ENCODE measurements at regions not wholly inside any gene's neighbourhood (a gene's known extent, or its start where the extent isn't known, plus 50 kb on each side); places are given as distances from the start of the nearest gene placed in this dataset.

- CTCF ChIA-PET = interaction anchor here (0.8 to 1.8 kb wide), 4 partner anchors 15 to 662 kb away, joined by 3 to 11 read pairs (median 6); no protein-coding TSS in a partner anchor
- DNase-seq (ENCODE audit: low read depth, low spot score) (no peak), ATAC-seq (no peak), FAIRE-seq (no peak)
- Histone ChIP-seq H3K9ac (ENCODE audit: control insufficient read depth, insufficient read depth, low read length) (no peak overlapping the region), H3K4me3 (no peak overlapping the region), H3K4me2 (ENCODE audit: control insufficient read depth, insufficient read depth) (no peak overlapping the region), H4K20me1 (ENCODE audit: control insufficient read depth, insufficient read depth) (no peaks in the 10 kb centered on the region), H3K79me2 (ENCODE audit: control insufficient read depth, insufficient read depth, low read length) (no peaks in the 10 kb centered on the region), H3K27me3 (replicated peaks in 1 of 2; ENCODE audit: control insufficient read depth in 2 of 2, insufficient read depth in 2 of 2, low read length in 1 of 2) (no peaks in the 10 kb centered on the region), H3K36me3 (ENCODE audit: control insufficient read depth in 2 of 2, insufficient read depth in 2 of 2, low read length in 1 of 2) (no peaks in the 10 kb centered on the region), H3K4me1 (ENCODE audit: control insufficient read depth, insufficient read depth, low read length) (peaks cover 54% of the 10 kb centered on the region), H3K27ac (ENCODE audit: control insufficient read depth, insufficient read depth) (no peak overlapping the region), H3K9me3 (replicated peaks; ENCODE audit: control insufficient read depth, insufficient read depth, low read length) (no peaks in the 10 kb centered on the region; the same call in 2 of the 3 replicates), H2AFZ (ENCODE audit: control insufficient read depth, low read depth, low read length) (no peak overlapping the region)
- BruUV-seq (replicated peaks) = no TSS peak
- in situ Hi-C loops (cut with MboI) (no loop called here), intact Hi-C loops (cut with micrococcal nuclease; ENCODE audit: unreplicated experiment) (loop anchor here (2.0 to 5.0 kb wide), 2 partner anchors 139 to 212 kb away; no protein-coding TSS in a partner anchor)
- 76% methylated on average over 3 of the region's 3 CpGs for WGBS (ENCODE audit: insufficient coverage, insufficient replicate concordance, low lambda C conversion rate, missing lambda C conversion rate)
- SMC1A ChIA-PET (ENCODE audit: uncharacterized antibody, unreplicated experiment) = interaction anchor here (0.8 to 2.0 kb wide), 17 partner anchors 8 to 662 kb away, joined by 3 to 16 read pairs (median 4); no protein-coding TSS in a partner anchor
- POLR2A ChIA-PET = interaction anchor here (0.7 to 2.1 kb wide), 3 partner anchors 11 to 197 kb away, joined by 3 to 6 read pairs (median 3); no protein-coding TSS in a partner anchor
- RAD21 ChIA-PET (ENCODE audit: unreplicated experiment) = interaction anchor here (0.7 to 1.9 kb wide), 4 partner anchors 14 to 213 kb away, joined by 3 to 7 read pairs (median 4); no protein-coding TSS in a partner anchor
- no peak for TF ChIP-seq SMC3 (IDR thresholded peaks at IDR 0.05; ENCODE audit: borderline replicate concordance, low read length)
- no peak for TF ChIP-seq CEBPB (IDR thresholded peaks at IDR 0.05; ENCODE audit: borderline replicate concordance in 1 of 2, low read depth in 2 of 2, low read length in 2 of 2)
- TF ChIP-seq MTA2 (IDR thresholded peaks at IDR 0.05; ENCODE audit: low read depth) = no peak
- no peak for TF ChIP-seq EGR1 (IDR thresholded peaks at IDR 0.05; ENCODE audit: borderline replicate concordance in 1 of 2, low read depth in 2 of 2, low read length in 2 of 2)
- TF ChIP-seq POU2F2 (IDR thresholded peaks at IDR 0.05; ENCODE audit: borderline replicate concordance, low read depth, low read length) = no peak
- no peak for TF ChIP-seq NKRF (conservative IDR thresholded peaks at IDR 0.05)
- no peak for TF ChIP-seq YBX1 (IDR thresholded peaks at IDR 0.05)
- TF ChIP-seq ZSCAN29 (IDR thresholded peaks at IDR 0.05) = no peak
- TF ChIP-seq GATAD2B (conservative IDR thresholded peaks at IDR 0.05; ENCODE audit: low read depth) = no peak
- no peak for TF ChIP-seq ZNF687 (IDR thresholded peaks at IDR 0.05)
- TF ChIP-seq BHLHE40 (IDR thresholded peaks at IDR 0.05; ENCODE audit: borderline replicate concordance in 1 of 2, low read depth in 2 of 2, low read length in 1 of 2) = no peak
- no peak for TF ChIP-seq HDAC2 (IDR thresholded peaks at IDR 0.05)
- no peak for TF ChIP-seq EP300 (IDR thresholded peaks at IDR 0.05; ENCODE audit: borderline replicate concordance in 1 of 2, control insufficient read depth in 1 of 2, low read depth in 2 of 2, low read length in 2 of 2)
Measured at GRCh38 chr6:14873781-14874441, 372.0 kb upstream of the JARID2 start.

Data from GM12878 (cell line).